PC-9 (cell line): ENCODE measurements at regions not wholly inside any gene's neighbourhood (a gene's known extent, or its start where the extent isn't known, plus 50 kb on each side); places are given as distances from the start of the nearest gene placed in this dataset.

ENCODE experiments used
- BruUV-seq: library from RNA; stranded (reverse); fragments of 400-500 nt; replicated peaks from 2 replicates; lab custom pipeline; 2021; lab: Mats Ljungman, UMichigan
- CTCF ChIA-PET: fragments of 300-600 bp; sonication (Branson Sonifier 250); formaldehyde crosslinking; loops from one replicate; lab custom pipeline; 2022; ENCODE audit warnings: antibody characterized with exemption; lab: Charles Lee
- POLR2A ChIA-PET: fragments of 300-600 bp; sonication (Branson Sonifier 250); formaldehyde crosslinking; loops from one replicate; lab custom pipeline; 2022; ENCODE audit warnings: antibody characterized with exemption; ENCODE audit not compliant: unreplicated experiment; lab: Charles Lee
- DNase-seq, 2 experiments: peaks; one replicate each; pipeline versions ENCODE4 v3.0.0 to v3.0.0-alpha.2; 2015 to 2022; ENCODE audit warnings: mixed read lengths in 1 of 2
- H2AFZ ChIP-seq: fragments of 200-600 bp; sonication (generic); 2 replicates; pipeline ENCODE4 v1.8.1; 2017; ENCODE audit warnings: antibody characterized with exemption
- H3F3A ChIP-seq: fragments of 200-600 bp; sonication (generic); 2 replicates; pipeline ENCODE4 v1.8.1; 2017; ENCODE audit warnings: antibody characterized with exemption, mild to moderate bottlenecking, low read depth; ENCODE audit not compliant: insufficient read depth
- H3K27ac ChIP-seq: fragments of 200-600 bp; sonication (generic); 2 replicates; pipeline ENCODE4 v1.6.1; 2016; ENCODE audit warnings: mixed run types
- H3K27me3 ChIP-seq: fragments of 200-600 bp; sonication (generic); 2 replicates; pipeline ENCODE4 v1.6.1; 2016; ENCODE audit warnings: low read depth, mixed run types; ENCODE audit not compliant: insufficient read depth
- H3K36me3 ChIP-seq: fragments of 200-600 bp; sonication (generic); 2 replicates; pipeline ENCODE4 v1.6.1; 2016; ENCODE audit warnings: low read depth, mixed run types
- H3K4me1 ChIP-seq: fragments of 200-600 bp; sonication (generic); replicated peaks from 2 replicates; pipeline ENCODE4 v1.6.1; 2016; ENCODE audit warnings: mixed run types; ENCODE audit not compliant: insufficient read depth
- H3K4me2 ChIP-seq: fragments of 200-600 bp; sonication (generic); 2 replicates; pipeline ENCODE4 v1.6.1; 2017; ENCODE audit warnings: mixed run types
- H3K4me3 ChIP-seq: fragments of 200-600 bp; sonication (generic); 2 replicates; pipeline ENCODE4 v1.6.1; 2016; ENCODE audit warnings: mixed run types
- H3K79me2 ChIP-seq: fragments of 200-600 bp; sonication (generic); 2 replicates; pipeline ENCODE4 v1.6.1; 2017; ENCODE audit warnings: low read depth, mixed run types
- H3K9me2 ChIP-seq: fragments of 200-600 bp; sonication (generic); 2 replicates; pipeline ENCODE4 v1.8.1; 2017; ENCODE audit warnings: mild to moderate bottlenecking; ENCODE audit not compliant: insufficient read depth
- H3K9me3 ChIP-seq: fragments of 200-600 bp; sonication (generic); 2 replicates; pipeline ENCODE4 v1.8.1; 2016; ENCODE audit warnings: low read depth; ENCODE audit not compliant: insufficient read depth
- H4K20me1 ChIP-seq: fragments of 200-600 bp; sonication (generic); 2 replicates; pipeline ENCODE4 v1.8.1; 2017; ENCODE audit not compliant: insufficient read depth
- CTCF ChIP-seq: fragments of 200-600 bp; sonication (generic); conservative IDR thresholded peaks from 2 replicates; pipeline ENCODE4 v1.6.1; 2017; ENCODE audit warnings: mixed run types, antibody characterized with exemption, mild to moderate bottlenecking, moderate library complexity
- EZH2 ChIP-seq: fragments of 200-600 bp; sonication (generic); IDR thresholded peaks from 2 replicates; pipeline ENCODE4 v1.8.0; 2017; ENCODE audit warnings: antibody characterized with exemption, low read depth
- intact Hi-C: fragments of 100-400 bp; cut with micrococcal nuclease; formaldehyde crosslinking; loops from one replicate; pipeline ENCODE4 v1.10.0; 2022; ENCODE audit not compliant: unreplicated experiment

DNA sequence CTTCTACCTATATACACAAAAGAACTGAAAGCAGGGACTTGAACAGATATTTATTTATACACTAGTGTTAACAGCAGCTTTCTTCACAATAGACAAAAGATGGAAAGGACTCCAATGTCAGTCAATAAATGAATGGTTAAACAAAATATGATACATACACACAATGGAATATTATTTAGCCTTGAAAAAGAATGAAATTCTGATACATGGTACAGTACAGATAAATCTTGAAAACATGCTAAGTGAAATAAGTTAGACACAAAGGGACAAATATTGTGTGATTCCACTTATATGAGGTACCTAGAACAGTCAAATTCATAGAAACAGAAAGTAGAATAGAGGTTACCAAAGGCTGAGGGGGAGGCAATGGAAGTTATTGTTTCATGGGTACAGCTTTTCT, 79.8 kb upstream of the ADTRP start:
- H3K79me2 ChIP-seq: no peaks in the 10 kb centered on the region
- intact Hi-C loops: loop anchor here (10.0 kb wide), 1 partner anchor 274 kb away; no protein-coding TSS in a partner anchor
- H2AFZ ChIP-seq: no peak overlapping the region
- no peak for TF ChIP-seq CTCF
- H3K4me2 ChIP-seq: no peak overlapping the region
- peaks cover 17% of the 10 kb centered on the region for H3K4me1 ChIP-seq
- ChIA-PET POLR2A (no interaction called here), CTCF (interaction anchor here (0.6 kb wide), 1 partner anchor 134 kb away, joined by 3 read pairs; no protein-coding TSS in a partner anchor)
- H4K20me1 ChIP-seq: no peaks in the 10 kb centered on the region
- H3K36me3 ChIP-seq: 0 out of 2 replicates have a peak, but pooled peaks cover 3% of the 10 kb centered on the region
- H3K27me3 ChIP-seq: no peaks in the 10 kb centered on the region
- no peaks in the 10 kb centered on the region for H3K9me2 ChIP-seq
- no TSS peak for BruUV-seq
- H3K9me3 ChIP-seq: peaks cover 6% of the 10 kb centered on the region; the same call in 1 of the 2 replicates
- H3K27ac ChIP-seq: no peak overlapping the region
- H3F3A ChIP-seq: peaks cover 5% of the 10 kb centered on the region
- H3K4me3 ChIP-seq: no peak overlapping the region
- no peak for DNase-seq

- H3K4me1 ChIP-seq: peaks cover 30% of the 10 kb centered on the region
- H3K36me3 ChIP-seq: 0 out of 2 replicates have a peak, but pooled peaks cover 3% of the 10 kb centered on the region
- intact Hi-C loops: loop anchor here (10.0 kb wide), 1 partner anchor 271 kb away; no protein-coding TSS in a partner anchor
- no peaks in the 10 kb centered on the region for H3K79me2 ChIP-seq
- peaks cover 5% of the 10 kb centered on the region for H3F3A ChIP-seq
- H3K9me3 ChIP-seq: peaks cover 6% of the 10 kb centered on the region; the same call in 1 of the 2 replicates
- TF ChIP-seq EZH2 (no peak), CTCF (no peak)
- 0 out of 2 replicates have a peak overlapping the region, but pooled peaks have one; percentile 9 for H3K27ac ChIP-seq
- BruUV-seq: no TSS peak
- H3K4me3 ChIP-seq: no peak overlapping the region
- DNase-seq: no peak
- H3K4me2 ChIP-seq: no peak overlapping the region
- H2AFZ ChIP-seq: no peak overlapping the region
- ChIA-PET CTCF (no interaction called here), POLR2A (no interaction called here)
- no peaks in the 10 kb centered on the region for H4K20me1 ChIP-seq
- H3K27me3 ChIP-seq: no peaks in the 10 kb centered on the region
- H3K9me2 ChIP-seq: no peaks in the 10 kb centered on the region
Observed at GRCh38 chr6:11855743-11856142, 77.1 kb upstream of the ADTRP start.

DNA sequence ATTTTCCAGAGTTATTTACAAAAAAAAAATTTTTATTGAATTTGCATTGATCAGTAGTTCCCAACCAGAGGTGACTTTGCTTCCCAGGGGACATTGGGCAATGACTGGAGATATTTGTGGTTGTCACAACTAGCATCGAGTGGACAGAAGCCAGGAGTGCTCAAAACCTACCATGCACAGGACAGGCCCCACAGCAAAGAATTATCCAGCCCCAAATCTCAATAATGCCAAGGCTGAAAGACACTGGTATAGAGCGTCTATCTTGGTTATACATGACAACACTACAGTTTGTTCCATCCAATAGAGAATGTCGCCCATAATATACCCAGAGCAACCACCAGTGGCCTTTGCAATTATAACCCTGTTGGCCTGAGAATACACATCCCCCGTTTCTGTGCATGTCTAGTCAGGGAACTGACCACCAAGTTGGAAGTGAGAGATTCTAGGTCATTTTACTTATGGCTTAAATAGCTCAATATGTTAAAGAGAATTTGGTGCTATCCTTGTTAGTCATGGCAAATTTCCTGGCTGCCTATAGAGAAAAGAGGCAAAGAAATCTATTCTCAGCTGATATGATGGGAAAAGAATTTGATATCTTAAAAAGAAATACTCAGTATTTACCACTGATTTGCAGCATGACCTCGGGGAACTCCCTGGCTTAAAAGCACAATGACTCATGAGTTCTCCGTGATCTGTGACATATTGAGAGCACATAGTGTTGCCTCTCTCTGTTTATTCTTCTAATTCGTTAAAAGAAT, 76.0 kb upstream of the ADTRP start:
- peak in 1 of 2 experiments; percentile 74 for DNase-seq
- intact Hi-C loops: loop anchor here (10.0 kb wide), 1 partner anchor 270 kb away; no protein-coding TSS in a partner anchor
- H3K4me2 ChIP-seq: peak overlapping the region; percentile 27

More for the DNA sequence above, 76.0 kb upstream of the ADTRP start:
- no peak for TF ChIP-seq EZH2
- no peak for TF ChIP-seq CTCF
- Histone ChIP-seq H3K9me3 (peaks cover 6% of the 10 kb centered on the region; the same call in 1 of the 2 replicates), H3K4me3 (no peak overlapping the region), H3K79me2 (no peaks in the 10 kb centered on the region), H3K27me3 (no peaks in the 10 kb centered on the region), H3K9me2 (no peaks in the 10 kb centered on the region), H3F3A (peaks cover 5% of the 10 kb centered on the region), H3K27ac (peak overlapping the region; percentile 18; the same call in 1 of the 2 replicates), H3K36me3 (0 out of 2 replicates have a peak, but pooled peaks cover 3% of the 10 kb centered on the region), H2AFZ (no peak overlapping the region), H4K20me1 (no peaks in the 10 kb centered on the region), H3K4me1 (peaks cover 30% of the 10 kb centered on the region)
- POLR2A ChIA-PET: no interaction called here
- BruUV-seq: no TSS peak
- CTCF ChIA-PET: no interaction called here
